HG02970 (cell line): ENCODE measurements at regions not wholly inside any gene's neighbourhood (a gene's known extent, or its start where the extent isn't known, plus 50 kb on each side); places are given as distances from the start of the nearest gene placed in this dataset.
"Not testable (repeated sequence)": the region's sequence is repeated elsewhere in the genome, so short reads cannot be mapped to it uniquely, and the experiment has no call there.

Source experiments
- ATAC-seq: cut with Tn5 transposase; IDR thresholded peaks from one replicate; pipeline ENCODE4 v1.9.1; 2021; ENCODE audit warnings: mild to moderate bottlenecking, moderate library complexity, moderate number of reproducible peaks; ENCODE audit not compliant: unreplicated experiment, low FRiP score

DNA sequence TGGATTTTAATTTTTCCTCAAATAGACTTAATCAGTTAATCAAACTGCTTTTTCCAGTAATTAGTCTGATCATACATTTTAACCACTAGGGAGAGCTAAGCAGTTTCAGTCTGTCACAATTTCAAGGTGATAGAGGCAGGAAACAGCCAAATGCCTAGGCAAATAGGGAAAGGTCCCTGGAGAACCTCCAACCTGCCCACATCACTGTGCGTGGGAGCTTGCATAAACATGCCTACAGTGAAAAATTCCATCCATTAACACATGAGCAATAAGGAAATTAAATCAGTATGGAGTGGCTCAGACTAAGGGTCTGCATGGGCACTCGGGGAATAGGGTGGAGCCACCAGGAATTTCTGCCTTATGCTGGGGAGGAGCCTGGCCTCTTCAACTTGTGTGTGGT, 74.6 kb downstream of the AASDHPPT start:
- no peak for ATAC-seq

DNA sequence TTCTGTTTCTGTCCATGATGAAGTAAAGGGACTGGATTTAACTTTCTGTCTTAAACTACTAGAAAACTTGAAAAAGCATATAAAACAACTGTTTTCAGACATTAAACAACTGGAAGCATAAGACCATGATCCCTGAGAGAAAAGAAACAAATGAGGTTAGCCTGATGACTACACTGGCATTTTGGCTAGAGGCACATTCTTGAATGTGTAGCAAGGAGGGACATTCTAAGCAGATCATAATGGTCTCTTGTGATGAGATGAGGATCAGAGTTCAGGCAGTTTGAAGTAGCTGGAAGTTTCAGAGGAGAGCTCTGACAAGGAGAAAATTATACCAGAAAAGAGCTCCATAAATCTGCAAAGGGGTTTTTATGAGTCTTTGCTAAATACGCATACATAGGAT, 75.4 kb downstream of the AASDHPPT start:
- ATAC-seq = no peak

DNA sequence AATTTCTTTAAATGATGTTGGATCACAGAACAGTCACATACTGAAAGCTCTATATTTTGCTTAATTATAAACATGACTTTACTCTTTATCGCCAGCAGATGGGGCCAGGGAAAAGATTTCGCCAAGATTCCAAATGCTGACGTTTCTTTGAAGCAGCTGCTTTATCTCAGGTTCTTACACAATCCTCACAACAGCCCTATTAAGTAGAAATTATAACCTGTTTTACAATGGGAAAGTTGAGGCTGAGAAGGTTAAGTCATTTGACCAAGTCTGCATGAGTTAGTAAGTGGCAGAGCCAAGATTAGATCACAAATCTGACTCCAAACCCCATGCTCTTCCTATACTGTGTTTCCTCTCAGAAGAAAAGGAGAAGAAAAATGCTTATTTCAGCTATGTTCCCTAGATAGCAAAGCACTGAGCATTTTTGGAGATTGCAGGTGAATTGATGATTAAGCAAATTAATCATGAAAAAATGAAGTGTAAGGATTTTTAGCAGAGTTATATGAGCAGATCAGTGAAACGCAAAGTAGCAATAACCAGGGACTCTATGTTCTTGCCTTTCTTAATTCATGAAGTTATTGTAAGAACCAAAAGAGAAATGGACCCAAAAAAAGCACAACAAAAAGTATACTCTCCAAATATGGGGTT, 79.0 kb downstream of the AASDHPPT start:
- peak; percentile 62 for ATAC-seq

DNA sequence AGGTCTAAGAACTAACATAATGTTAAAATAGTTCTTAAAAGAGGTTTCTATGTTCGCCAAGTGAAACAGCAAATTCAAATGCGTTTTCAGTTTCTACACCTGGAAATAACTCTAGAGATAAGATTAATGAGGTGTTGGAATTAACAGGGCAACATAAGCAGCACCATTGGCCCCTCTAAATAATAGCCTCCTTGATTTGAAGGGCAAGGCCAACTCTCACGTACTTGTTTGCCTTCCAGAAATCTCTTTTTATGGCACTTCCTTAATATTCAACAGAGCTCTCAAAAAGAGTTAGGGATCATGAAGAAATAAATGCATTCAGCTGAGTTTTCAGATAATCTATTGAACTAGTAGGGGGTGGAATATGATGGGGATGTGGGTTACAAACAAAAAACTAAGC, 80.9 kb downstream of the AASDHPPT start:
- no peak for ATAC-seq

DNA sequence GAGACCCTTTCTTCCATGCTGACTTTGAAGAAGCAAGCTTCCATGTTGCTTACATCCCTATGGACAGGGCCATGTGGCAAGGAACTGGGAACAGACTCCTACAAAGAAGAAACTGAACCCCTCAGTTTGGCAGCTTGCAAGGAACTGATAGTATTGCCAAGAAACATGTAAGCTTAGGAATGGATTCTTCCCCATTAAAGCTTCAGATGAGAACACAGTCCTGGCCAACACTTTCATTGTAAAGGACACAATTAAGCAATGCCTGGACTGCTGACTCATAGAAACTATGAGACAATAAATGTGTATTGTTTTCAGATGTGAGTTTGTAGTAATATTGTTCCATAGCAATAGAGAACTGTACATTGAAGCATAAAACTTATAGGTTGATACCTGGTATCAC, 82.4 kb downstream of the AASDHPPT start:
- ATAC-seq = no peak

DNA sequence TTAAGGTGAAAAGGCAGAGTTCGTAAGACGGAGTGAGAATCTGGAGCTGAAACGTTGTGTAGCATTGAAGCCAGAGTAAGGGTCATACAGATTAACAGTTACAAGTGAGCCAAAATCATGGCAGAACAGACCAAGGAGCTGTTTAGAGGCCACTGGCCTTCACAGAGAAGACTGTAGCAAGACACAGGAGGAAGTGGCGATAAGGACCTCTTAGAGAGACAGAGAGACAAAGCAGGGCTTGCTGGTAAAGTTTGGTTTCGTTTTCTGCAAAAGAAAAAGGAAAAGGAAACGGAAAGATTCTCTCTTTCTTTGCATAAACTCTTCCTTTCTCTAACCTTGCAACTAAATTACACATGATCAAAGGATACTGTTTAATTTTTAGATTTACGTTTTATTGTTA, 83.0 kb downstream of the AASDHPPT start:
- ATAC-seq = no peak

DNA sequence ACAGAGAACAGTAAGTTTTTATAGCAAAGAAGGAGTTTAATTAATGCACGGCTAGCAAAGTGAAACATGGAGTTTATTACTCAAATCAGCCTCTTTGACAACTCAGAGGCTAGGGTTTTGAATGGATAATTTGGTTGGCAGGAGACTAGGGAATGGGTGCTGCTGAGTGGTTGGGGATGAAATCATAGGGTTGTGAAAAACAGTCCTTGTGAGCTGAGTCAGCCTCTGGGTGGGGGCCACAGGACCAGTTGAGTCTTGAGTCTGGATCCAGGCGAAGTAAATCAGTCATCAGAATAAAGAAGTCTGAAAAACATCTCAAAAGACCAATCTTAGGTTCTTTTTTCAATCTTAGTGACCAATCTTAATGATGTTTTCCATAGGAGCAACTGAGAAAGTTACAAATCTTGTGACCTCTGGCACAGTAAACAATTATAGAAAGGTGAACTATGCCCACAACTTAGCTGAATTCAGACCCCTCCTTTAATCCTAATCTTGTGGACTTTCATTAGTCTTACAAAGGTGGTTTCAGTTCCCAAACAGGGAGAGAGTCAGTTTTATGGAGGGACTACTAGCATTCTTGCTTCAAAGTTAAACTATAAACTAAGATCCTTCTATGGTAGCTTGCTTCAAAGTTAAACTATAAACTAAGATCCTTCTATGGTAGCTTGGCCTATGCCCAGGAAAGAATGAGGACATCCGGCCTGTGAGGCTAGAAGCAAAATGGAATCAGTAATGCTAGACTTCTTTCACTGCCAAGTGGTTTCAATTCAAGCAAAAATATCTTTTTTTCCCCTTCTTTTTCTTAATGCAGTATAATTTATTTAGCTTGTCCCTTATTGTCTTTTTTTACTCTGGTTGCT, 84.5 kb downstream of the AASDHPPT start:
- ATAC-seq = no peak

DNA sequence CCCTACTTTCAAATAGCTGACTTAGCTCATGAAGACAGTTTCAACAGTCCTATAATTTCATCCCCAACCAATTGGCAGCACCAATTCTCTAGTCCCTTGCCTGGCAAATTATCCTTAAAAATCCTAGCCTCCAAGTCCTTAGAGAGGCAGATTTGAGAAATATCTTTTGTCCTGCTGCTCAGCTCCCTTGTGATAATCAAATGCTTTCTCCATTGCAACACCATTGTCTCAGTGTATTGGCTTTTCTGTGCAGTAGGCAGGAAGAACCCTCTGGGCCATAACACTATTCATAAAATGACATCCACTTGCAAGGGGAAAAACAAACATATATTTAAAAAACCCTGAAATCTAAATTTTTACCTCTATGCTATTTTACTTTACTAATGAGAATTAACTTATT, 89.6 kb downstream of the AASDHPPT start:
- no peak for ATAC-seq

DNA sequence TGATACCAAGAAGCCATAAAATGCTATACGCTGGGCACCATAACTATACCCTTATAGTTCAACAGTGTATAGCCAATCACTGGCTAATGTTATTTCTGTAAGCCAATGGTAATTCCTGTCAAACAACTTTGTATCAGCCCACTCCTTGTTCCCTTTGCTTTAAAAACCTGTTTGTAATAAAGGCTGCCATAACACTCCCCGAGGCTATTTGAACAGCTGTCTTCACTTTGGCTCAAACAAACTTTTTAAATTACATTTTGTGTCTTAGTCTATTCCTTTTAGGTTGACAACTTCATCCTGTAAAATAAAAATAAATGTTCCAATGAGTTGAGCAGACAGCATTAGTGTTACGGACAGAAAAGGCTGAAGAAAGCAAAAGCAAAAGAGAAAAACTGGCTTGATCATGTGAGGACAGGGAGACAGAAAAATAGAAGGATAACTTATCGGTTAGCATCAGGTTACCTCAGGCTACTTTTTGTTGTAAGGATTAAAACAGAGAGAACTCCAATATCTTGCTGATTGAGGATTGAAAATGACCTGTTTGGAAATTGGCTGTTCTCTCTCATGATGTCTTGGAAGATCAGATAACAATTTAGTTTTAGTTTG, 95.0 kb downstream of the AASDHPPT start:
- no peak for ATAC-seq

DNA sequence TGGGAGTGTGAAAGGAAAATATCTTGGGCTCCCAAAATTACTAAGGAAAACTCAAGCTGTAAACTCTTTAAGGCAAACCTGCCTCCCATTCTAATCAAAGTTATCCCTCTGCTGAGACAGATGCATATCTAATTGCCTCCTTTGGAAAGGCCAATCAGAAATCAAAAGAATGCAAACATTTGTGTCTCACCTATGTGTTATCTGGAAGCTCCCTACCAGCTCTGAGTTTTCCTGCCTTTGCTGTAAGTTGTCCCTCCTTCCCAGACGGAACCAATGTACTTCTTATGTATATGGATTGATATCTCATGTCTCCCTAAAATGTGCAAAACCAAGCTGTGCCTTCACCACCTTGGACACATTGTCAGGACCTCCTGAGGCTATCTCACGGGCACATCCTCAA, 95.8 kb downstream of the AASDHPPT start:
- ATAC-seq = no peak

DNA sequence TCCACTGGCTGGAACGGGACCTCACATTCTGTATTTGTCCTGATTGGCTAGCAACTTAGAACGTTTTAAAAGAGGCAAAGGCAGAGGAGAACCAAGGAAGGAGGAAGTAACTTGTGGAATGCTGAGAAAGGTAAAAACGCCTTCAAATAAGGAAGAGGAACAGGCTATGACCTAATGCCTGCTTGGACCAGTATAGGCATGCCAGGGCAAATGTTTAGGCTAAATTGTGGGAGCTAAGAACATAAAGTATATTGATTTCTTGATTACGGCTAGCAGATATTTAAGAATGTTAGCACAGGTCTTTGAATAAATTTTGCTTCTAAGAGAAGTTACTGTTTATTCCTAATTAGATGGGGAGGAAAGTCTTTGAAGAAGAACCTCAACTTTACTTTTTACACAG, 96.5 kb downstream of the AASDHPPT start:
- ATAC-seq = not testable (repeated sequence)

DNA sequence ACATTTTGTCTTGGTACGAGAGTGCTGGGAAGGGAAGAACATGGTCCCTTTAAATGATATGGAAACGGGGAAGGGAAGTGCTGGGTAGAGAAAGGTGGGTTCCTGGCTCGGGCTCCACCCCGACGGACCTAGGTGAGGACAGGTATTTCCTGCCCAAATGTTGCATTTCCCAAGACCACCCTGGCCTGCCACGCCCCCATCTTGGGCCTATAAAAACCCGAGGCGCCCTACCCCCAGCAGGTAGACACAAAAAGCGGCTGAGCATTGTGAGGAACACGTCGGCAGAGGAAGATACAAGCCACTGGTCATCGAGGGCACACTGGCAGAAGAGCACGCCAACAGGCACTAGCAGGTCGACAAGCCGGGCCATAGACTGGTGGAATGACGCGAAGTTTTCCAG, 99.4 kb downstream of the AASDHPPT start:
- ATAC-seq = no peak

DNA sequence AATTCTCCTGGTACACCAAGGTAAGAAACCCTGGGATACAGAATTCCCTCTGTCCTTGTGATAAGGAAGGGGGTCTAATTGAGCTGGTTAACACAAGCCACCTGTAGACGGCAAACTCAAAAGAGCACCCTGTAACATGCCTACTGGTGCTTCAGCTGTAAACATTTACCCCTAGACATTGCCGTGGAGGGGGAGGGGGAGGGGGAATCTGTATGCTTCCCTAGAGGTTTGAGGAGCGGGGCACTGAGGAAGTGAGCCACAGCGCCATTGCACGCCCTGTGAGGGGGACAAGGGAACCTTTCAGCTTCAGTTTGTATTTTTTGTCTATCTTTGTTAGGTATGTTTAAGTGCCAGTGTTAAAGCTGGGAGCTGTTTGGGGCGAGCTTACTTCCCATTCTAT, 99.8 kb downstream of the AASDHPPT start:
- ATAC-seq = no peak

DNA sequence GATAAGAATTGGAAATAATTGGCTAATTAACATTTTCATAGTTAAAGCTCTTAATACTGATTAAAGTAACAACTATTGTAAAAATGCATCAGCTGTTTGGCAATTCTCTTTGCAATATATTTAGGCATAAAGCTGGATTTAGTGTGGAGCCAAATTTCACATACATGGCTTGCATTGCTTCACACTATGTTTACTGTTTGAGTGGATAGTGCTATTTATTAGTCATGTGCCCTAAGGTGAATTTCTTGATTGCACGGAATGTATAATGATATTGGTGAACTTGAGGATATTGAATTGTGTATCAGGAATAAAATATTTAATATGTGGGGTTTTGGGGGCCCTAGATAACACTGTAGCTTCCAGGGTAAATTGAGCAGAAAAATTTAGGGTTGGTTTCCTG, 100.9 kb downstream of the AASDHPPT start:
- ATAC-seq = no peak

DNA sequence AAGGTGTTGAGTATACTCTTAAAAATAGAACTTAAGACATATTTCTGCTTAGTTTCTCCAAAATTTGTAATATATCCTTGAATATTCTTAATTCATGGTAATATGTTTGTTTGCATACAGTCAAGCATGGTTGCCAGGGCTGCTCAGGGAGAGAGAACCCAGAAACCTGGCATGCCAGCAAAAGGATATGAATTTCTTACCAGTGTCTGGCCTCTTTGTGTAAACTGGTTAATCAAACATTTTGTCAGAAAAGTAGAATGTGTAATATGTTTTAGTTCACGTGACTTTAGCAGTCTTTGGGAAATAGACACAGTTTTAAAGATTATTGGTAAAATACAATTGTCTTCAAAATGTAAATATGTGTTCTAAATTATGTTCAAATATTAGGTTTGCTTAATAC, 101.6 kb downstream of the AASDHPPT start:
- no peak for ATAC-seq

DNA sequence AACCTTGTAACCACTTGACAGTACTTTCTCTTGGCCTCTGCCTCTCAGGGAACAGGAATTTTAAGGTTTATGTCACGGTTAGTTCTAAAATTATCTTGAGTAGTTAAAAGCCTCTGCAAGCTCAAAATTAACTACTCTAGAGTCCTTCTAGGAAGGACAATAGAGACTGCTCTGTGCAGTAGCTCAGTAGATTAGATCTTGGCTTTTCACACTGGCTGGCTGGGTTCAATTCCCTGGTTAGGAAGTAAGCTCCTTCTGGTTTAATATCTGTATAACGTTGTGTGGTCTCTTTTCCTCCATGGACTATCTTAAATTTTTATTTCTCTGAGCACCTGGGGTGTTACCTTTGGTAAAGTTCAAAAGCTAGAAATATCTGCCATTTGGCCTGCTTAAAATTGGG, 109.2 kb downstream of the AASDHPPT start:
- no peak for ATAC-seq

DNA sequence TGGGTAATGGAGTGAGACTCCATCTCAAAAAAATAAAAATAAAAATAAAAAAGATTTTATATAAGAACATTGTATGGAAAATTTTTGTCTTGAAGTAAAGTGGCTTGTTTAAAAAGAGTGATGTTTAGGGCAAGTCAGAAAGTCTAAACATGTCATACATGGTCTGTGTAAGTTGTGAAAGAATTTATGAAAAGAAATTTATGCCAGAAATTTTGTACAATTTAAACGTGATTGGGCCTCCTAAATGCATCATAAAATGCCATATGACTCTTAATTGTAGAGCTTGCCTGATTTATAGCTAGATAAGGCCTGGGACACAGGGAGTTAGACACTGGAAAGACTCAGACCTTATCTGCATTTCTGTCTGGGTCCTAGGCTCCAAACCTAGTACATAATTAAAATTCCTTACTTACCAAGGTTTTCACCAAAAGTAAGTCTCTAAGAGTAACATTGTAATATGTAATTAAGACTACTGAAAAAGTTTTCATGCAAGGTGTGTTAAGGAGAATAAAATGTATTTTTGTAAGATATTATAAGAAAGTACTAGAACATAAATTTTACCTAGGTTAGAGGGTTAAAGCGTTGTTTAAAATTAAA, 110.5 kb downstream of the AASDHPPT start:
- no peak for ATAC-seq

DNA sequence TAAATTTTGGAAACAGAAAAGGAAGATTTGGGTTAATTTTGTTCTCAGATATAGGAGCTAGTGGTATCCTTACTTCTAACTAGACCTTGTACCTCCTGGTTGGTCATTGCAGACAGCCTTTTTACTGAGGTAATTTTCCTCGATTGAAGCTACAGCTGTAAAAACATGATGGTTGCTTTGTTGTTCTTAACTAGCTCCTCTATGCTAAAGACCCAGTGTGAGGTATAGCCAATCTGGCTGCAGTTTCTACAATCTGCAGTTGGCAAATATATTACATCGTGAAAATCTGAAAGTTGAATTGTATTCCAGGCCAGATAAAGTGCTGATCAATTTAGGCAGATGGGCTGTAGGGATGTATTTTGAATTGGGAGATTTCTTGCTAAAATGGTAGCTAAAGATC, 116.5 kb downstream of the AASDHPPT start:
- no peak for ATAC-seq

DNA sequence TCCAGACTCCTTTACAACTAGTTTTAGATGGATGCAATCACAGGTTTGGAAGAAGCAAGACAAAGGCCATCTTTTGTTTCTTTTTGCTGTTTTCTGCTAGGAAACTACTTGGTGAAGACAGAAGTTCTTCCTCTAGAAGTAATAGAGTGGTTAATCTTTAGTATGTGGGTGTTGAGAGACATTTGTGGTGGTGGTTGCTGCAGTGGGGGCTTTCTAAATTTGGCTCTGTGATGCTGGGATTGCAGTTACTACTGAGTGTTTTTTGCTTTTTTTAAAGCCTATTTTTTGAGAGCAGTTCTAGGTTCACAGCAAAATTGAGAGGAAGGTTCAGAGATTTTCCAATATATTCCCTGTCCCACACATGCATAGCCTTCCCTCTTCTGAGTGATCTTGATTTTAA, 120.0 kb downstream of the AASDHPPT start:
- ATAC-seq = no peak

DNA sequence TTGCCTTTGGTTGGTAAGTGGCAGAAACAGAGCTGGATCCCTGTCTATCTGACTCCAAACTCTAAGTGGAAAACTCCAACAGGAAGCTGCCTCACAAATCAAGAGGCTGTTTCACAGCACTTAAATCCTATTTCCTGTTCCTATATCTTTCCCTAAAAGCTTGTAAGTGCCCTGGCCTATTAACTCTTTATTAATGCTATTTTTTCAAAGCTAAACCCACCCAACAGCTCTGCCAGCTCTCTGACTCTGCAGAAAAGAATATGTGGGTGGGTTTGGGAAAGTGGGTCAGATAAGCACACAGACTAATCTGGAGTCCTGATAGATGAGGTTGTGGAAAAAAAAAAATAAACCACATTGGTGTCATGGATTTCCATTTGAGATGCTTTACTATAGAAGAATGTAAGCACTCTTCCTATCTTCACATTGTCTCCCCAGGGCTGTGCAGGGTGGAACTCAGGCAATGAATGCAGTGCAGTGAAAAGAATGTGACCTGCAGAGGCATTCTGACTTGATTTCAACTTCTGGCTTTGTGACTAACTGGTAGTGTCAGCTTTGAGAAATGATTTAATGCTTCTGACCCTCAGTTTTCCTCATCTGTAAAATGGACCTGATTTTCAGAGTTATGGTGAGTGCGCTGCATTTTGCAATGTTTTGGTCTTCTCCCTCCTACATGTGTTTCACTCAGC, 125.6 kb downstream of the AASDHPPT start:
- ATAC-seq = no peak

DNA sequence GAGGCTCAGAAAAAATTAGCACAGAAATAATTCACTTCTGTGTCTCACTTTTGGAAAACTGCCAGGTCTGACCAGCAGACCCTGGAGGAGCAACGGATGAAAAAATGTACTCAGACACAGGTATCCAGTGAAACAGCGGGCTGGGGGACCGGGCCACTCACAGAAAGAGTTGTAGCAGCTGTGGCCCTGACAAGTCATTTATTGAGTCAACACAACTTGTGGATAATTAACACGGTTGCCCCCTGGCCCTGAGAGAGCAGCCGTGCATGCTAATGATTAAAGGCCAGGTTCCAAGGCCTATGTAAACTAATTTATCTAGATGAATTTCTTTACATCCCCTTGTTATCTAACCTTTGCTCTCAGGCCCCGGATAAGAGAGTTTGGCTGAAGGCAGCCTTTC, 131.3 kb downstream of the AASDHPPT start:
- no peak for ATAC-seq
